ENCODE measurements at regions not wholly inside any gene's neighbourhood (a gene's known extent, or its start where the extent isn't known, plus 50 kb on each side); places are given as distances from the start of the nearest gene placed in this dataset.
"Not testable (repeated sequence)": the region's sequence is repeated elsewhere in the genome, so short reads cannot be mapped to it uniquely, and the experiment has no call there.

DNA sequence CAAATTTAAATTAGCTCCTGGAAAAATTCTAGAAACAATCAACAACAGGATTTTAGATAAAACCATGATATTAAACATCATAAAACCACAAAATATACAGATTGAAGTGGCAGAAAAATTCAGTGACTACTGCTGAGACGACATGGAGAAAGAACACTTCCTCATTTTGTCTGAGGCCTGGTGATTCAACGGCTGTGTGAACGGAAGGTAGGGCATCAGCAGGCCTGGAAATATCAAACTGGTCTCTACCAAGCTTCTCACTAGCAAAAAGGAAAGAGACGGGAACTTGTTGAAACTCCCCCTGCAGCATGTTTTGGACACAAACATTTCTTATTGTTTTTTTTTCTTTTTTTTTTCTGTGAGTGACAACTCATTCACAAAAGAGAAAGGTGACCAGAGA is 58.0 kb upstream of the AHI1 start:
- Histone ChIP-seq H3K36me3 (ENCODE audit: control insufficient read depth in 3 of 3, insufficient read depth in 2 of 3, low read depth in 1 of 3, low read length in 3 of 3) (no peaks in the 10 kb centered on the region), H3K27me3 (ENCODE audit: control insufficient read depth in 3 of 3, insufficient read depth in 3 of 3, low read length in 3 of 3) (no peaks in the 10 kb centered on the region), H3K4me3 (ENCODE audit: low read depth in 1 of 3, low read length in 3 of 3) (no peak overlapping the region), H3K9me3 (ENCODE audit: control insufficient read depth in 2 of 2, insufficient read depth in 1 of 2, low read depth in 1 of 2, low read length in 1 of 2) (no peaks in the 10 kb centered on the region), H3K27ac (ENCODE audit: low read depth in 1 of 3, low read length in 2 of 3) (no peak overlapping the region), H3K4me1 (ENCODE audit: control insufficient read depth in 3 of 3, insufficient read depth in 2 of 3, low read depth in 1 of 3, low read length in 2 of 3) (no peaks in the 10 kb centered on the region)
- no peak for DNase-seq
- 75 to 85% (median 81%) methylated on average over 4 of the region's 4 CpGs for WGBS, 3 donors
- FAIRE-seq: no peak

DNA sequence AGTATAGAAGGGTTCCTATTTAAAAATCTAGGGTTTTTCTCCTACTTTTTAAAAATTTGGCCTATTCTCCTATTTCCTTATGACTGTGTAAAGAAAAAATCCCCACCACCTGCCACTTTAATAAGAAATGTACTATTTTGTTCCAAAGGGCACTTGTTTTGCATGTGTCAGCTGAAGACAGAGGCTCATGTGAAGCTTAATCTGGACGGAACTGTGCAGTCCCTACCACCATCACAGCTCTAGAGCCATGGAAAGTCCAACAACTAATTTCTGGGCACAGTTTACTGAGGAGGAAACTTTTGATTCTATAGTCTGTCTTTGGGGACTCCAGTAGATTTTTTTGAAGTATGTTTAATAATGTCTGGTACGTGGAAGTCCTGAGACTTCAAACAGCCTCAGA is 60.0 kb upstream of the AHI1 start:
- H3K4me1 ChIP-seq (ENCODE audit: control insufficient read depth in 3 of 3, insufficient read depth in 2 of 3, low read depth in 1 of 3, low read length in 2 of 3): no peaks in the 10 kb centered on the region
- DNase-seq: no peak
- no peaks in the 10 kb centered on the region for H3K36me3 ChIP-seq (ENCODE audit: control insufficient read depth in 3 of 3, insufficient read depth in 2 of 3, low read depth in 1 of 3, low read length in 3 of 3)
- 82 to 87% (median 86%) methylated on average over 2 of the region's 2 CpGs for WGBS, 3 donors
- H3K4me3 ChIP-seq (ENCODE audit: low read depth in 1 of 3, low read length in 3 of 3): no peak overlapping the region
- H3K27ac ChIP-seq (ENCODE audit: low read depth in 1 of 3, low read length in 2 of 3): no peak overlapping the region
- FAIRE-seq: no peak
- H3K27me3 ChIP-seq (ENCODE audit: control insufficient read depth in 3 of 3, insufficient read depth in 3 of 3, low read length in 3 of 3): no peaks in the 10 kb centered on the region
- no peaks in the 10 kb centered on the region for H3K9me3 ChIP-seq (ENCODE audit: control insufficient read depth in 2 of 2, insufficient read depth in 1 of 2, low read depth in 1 of 2, low read length in 1 of 2)

DNA sequence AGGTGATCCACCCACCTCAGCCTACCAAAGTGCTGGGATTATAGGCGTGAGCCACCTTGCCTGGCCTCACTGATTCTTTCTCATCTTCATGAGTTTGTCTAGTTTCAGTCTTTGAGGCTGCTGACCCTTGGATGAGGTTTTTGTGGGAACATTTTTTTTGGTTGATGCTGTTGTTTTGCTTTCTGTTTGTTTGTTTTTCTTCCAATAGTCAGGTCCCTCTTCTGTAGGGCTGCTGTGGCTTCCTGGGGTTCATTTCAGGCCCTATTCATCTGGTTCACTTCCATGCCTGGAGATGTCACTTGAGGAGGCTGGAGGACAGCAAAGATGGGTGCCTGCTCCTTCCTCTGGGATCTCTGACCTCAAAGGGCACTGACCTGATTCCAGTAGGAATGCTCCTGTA is 68.1 kb upstream of the AHI1 start:
- not testable (repeated sequence) for H3K4me1 ChIP-seq (ENCODE audit: control insufficient read depth in 3 of 3, insufficient read depth in 2 of 3, low read depth in 1 of 3, low read length in 2 of 3); H3K9me3 ChIP-seq (ENCODE audit: control insufficient read depth in 2 of 2, insufficient read depth in 1 of 2, low read depth in 1 of 2, low read length in 1 of 2); H3K4me3 ChIP-seq (ENCODE audit: low read depth in 1 of 3, low read length in 3 of 3); DNase-seq; H3K27me3 ChIP-seq (ENCODE audit: control insufficient read depth in 3 of 3, insufficient read depth in 3 of 3, low read length in 3 of 3); H3K36me3 ChIP-seq (ENCODE audit: control insufficient read depth in 3 of 3, insufficient read depth in 2 of 3, low read depth in 1 of 3, low read length in 3 of 3); FAIRE-seq; H3K27ac ChIP-seq (ENCODE audit: low read depth in 1 of 3, low read length in 2 of 3)
- WGBS, 3 donors: 78 to 100% (median 90%) methylated on average over 1 of the region's 1 CpG

DNA sequence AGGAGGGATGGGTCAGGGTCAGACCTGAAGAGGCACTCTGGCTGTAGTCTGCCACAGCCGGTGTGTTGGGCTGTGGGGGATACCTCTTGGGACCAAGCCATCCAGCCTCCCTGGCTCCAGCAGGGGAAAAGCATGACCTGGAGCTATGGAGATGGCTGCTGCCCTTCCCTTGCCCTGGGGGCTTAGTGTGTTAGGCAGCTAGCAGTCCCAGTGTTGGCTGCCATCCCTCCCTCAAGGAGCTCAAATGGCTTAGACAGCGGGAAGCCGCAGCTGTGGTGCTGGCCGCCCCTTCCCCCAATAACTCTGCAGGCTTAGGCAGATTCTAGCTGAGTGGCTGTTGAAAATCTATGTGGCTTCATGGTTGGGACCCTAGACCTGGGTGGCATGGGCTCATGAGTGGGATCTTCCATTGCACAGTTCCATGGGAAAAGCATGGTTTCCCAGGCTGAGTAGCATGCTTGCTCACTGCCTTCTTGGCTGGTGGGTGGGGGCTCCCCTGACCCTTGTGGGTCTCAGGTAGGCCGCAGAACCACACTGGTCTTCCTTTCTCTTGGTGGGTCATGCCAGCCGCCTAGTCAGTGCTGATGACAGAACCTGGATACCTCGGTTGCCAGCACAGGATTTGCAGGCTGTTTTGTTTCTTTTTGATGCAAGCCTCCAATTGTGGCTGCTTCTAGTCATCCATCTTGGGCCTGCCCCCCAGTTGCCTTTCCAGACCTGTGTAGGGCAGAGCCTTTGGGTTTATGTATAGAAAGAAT is 69.0 kb upstream of the AHI1 start:
- no peaks in the 10 kb centered on the region for H3K36me3 ChIP-seq (ENCODE audit: control insufficient read depth in 3 of 3, insufficient read depth in 2 of 3, low read depth in 1 of 3, low read length in 3 of 3)
- 91 to 97% (median 96%) methylated on average over 7 of the region's 7 CpGs for WGBS, 3 donors
- DNase-seq (no peak), FAIRE-seq (no peak)
- no peak overlapping the region for H3K27ac ChIP-seq (ENCODE audit: low read depth in 1 of 3, low read length in 2 of 3)
- no peaks in the 10 kb centered on the region for H3K27me3 ChIP-seq (ENCODE audit: control insufficient read depth in 3 of 3, insufficient read depth in 3 of 3, low read length in 3 of 3)
- H3K9me3 ChIP-seq (ENCODE audit: control insufficient read depth in 2 of 2, insufficient read depth in 1 of 2, low read depth in 1 of 2, low read length in 1 of 2): no peaks in the 10 kb centered on the region
- H3K4me3 ChIP-seq (ENCODE audit: low read depth in 1 of 3, low read length in 3 of 3): no peak overlapping the region
- H3K4me1 ChIP-seq (ENCODE audit: control insufficient read depth in 3 of 3, insufficient read depth in 2 of 3, low read depth in 1 of 3, low read length in 2 of 3): peaks cover 2 to 7% (median 3%) of the 10 kb centered on the region in 3 donors

DNA sequence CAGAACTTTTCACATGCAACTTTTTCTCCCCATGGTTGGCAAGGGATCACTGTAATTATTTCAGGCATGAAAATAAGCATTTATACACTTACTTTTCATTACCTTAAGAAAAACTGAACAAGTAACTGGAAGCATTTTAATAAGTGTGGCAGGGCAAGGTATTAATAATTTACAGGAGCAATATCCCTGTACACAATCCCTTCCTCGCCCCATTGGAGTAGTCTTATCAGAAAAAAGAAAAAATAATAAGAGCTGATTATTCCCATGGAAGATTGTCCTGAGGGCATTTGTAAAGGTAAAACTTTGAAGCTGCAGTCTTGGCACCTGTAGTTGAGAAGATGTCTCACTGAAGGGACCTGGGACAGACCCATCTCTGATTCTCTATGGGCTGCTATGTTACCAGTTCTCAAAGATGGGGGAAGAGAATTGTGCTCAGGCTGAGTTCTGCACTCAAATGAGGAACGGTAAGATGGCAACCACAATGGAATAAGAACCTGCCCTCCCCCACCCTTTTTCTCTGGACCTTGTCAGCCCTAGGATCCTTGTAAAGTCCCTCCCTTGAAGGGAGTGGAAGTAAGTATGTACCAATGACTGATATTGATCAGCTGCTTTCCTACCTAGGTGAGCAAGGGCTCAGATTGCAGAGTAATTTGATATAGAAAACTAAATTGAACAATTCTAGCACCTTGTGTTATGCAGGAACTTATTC is 70.0 kb upstream of the AHI1 start:
- DNase-seq (peak in 1 of 2 donors; percentile 40), FAIRE-seq (no peak)
- Histone ChIP-seq H3K4me1 (ENCODE audit: control insufficient read depth in 3 of 3, insufficient read depth in 2 of 3, low read depth in 1 of 3, low read length in 2 of 3) (peaks cover 2 to 7% (median 3%) of the 10 kb centered on the region in 3 donors), H3K4me3 (ENCODE audit: low read depth in 1 of 3, low read length in 3 of 3) (no peak overlapping the region), H3K27ac (ENCODE audit: low read depth in 1 of 3, low read length in 2 of 3) (no peak overlapping the region), H3K36me3 (ENCODE audit: control insufficient read depth in 3 of 3, insufficient read depth in 2 of 3, low read depth in 1 of 3, low read length in 3 of 3) (no peaks in the 10 kb centered on the region), H3K27me3 (ENCODE audit: control insufficient read depth in 3 of 3, insufficient read depth in 3 of 3, low read length in 3 of 3) (no peaks in the 10 kb centered on the region), H3K9me3 (ENCODE audit: control insufficient read depth in 2 of 2, insufficient read depth in 1 of 2, low read depth in 1 of 2, low read length in 1 of 2) (no peaks in the 10 kb centered on the region)
- 21 to 77% (median 33%) methylated on average over 2 of the region's 2 CpGs for WGBS, 3 donors

DNA sequence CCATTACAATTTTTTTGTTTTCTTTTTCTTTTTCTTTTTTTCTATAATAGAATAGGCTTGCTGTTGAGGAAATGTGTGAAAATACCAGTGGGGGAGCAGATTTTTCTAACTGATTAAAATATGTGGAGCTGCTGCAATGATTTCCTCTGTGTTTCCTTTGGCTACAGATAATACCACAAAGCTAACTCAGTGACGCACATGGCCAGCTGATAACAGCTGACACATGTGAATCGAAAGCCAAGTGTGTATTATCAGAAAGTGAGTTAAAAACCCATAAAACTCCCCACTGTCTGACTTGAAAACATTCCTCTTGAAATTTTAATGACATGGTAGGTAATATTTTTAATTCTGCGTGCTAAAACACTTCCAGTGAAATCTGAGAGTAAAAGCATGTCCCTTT is 70.8 kb upstream of the AHI1 start:
- DNase-seq: peak; percentile 51

DNA sequence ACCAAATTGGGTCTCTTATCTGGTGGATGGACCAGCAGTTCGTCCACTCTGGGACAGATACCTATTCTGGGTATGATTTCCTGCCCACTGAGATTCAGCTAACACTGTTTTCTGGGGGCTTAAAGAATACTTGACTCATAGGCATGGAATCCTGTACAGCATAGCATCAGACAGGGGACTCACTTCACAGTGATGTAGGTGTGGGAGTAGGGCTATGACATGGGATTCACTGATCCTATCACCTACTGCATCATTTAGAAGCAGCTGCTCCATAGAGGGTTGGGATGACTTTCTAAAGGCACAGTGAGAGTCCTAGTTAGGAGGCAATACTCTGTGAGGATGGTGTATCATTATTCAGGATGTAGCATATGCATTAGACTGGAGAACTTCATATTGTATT is 74.5 kb upstream of the AHI1 start:
- Histone ChIP-seq H3K9me3 (ENCODE audit: control insufficient read depth in 2 of 2, insufficient read depth in 1 of 2, low read depth in 1 of 2, low read length in 1 of 2) (peaks cover 0 to 4% of the 10 kb centered on the region in 2 donors), H3K4me1 (ENCODE audit: control insufficient read depth in 3 of 3, insufficient read depth in 2 of 3, low read depth in 1 of 3, low read length in 2 of 3) (peaks cover 2 to 7% (median 3%) of the 10 kb centered on the region in 3 donors), H3K36me3 (ENCODE audit: control insufficient read depth in 3 of 3, insufficient read depth in 2 of 3, low read depth in 1 of 3, low read length in 3 of 3) (no peaks in the 10 kb centered on the region), H3K27ac (ENCODE audit: low read depth in 1 of 3, low read length in 2 of 3) (no peak overlapping the region), H3K27me3 (ENCODE audit: control insufficient read depth in 3 of 3, insufficient read depth in 3 of 3, low read length in 3 of 3) (no peaks in the 10 kb centered on the region), H3K4me3 (ENCODE audit: low read depth in 1 of 3, low read length in 3 of 3) (no peak overlapping the region)
- 48 to 72% (median 71%) methylated on average over 1 of the region's 1 CpG for WGBS, 3 donors
- DNase-seq (no peak), FAIRE-seq (no peak)

More for the DNA sequence above, 70.8 kb upstream of the AHI1 start:
- no peaks in the 10 kb centered on the region for H3K27me3 ChIP-seq (ENCODE audit: control insufficient read depth in 3 of 3, insufficient read depth in 3 of 3, low read length in 3 of 3)
- no peak overlapping the region for H3K4me3 ChIP-seq (ENCODE audit: low read depth in 1 of 3, low read length in 3 of 3)
- WGBS, 3 donors: 6 to 7% (median 6%) methylated on average over 3 of the region's 3 CpGs
- FAIRE-seq: no peak
- peaks cover 0 to 1% of the 10 kb centered on the region in 2 donors for H3K9me3 ChIP-seq (ENCODE audit: control insufficient read depth in 2 of 2, insufficient read depth in 1 of 2, low read depth in 1 of 2, low read length in 1 of 2)
- H3K27ac ChIP-seq (ENCODE audit: low read depth in 1 of 3, low read length in 2 of 3): no peak overlapping the region
- H3K36me3 ChIP-seq (ENCODE audit: control insufficient read depth in 3 of 3, insufficient read depth in 2 of 3, low read depth in 1 of 3, low read length in 3 of 3): no peaks in the 10 kb centered on the region
- H3K4me1 ChIP-seq (ENCODE audit: control insufficient read depth in 3 of 3, insufficient read depth in 2 of 3, low read depth in 1 of 3, low read length in 2 of 3): peaks cover 2 to 7% (median 3%) of the 10 kb centered on the region in 3 donors

DNA sequence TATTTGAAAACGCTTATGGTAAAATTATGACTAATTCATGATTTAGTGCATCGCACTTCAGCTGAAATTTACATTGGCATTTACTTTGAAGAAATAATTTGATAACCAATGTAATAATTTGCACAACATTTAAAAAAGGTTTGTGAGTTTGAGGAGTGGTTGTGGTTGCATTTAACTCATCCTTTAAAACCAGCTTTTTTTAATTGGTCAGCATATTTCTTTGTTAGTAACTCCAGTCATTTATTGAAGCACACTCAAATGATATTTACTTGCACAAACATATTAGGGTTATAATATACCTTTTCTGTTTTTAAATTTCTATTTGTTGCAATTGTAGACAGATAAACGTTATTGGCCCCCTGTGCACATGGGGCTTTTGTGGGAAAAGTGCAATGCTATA is 78.1 kb upstream of the AHI1 start:
- H3K27me3 ChIP-seq (ENCODE audit: control insufficient read depth in 3 of 3, insufficient read depth in 3 of 3, low read length in 3 of 3): no peaks in the 10 kb centered on the region
- H3K4me3 ChIP-seq (ENCODE audit: low read depth in 1 of 3, low read length in 3 of 3): no peak overlapping the region
- H3K9me3 ChIP-seq (ENCODE audit: control insufficient read depth in 2 of 2, insufficient read depth in 1 of 2, low read depth in 1 of 2, low read length in 1 of 2): peaks cover 0 to 4% of the 10 kb centered on the region in 2 donors
- FAIRE-seq: peak; percentile 59
- H3K27ac ChIP-seq (ENCODE audit: low read depth in 1 of 3, low read length in 2 of 3): no peak overlapping the region
- no peak for DNase-seq
- H3K36me3 ChIP-seq (ENCODE audit: control insufficient read depth in 3 of 3, insufficient read depth in 2 of 3, low read depth in 1 of 3, low read length in 3 of 3): no peaks in the 10 kb centered on the region
- WGBS, 3 donors: 83 to 88% (median 87%) methylated on average over 3 of the region's 3 CpGs
- H3K4me1 ChIP-seq (ENCODE audit: control insufficient read depth in 3 of 3, insufficient read depth in 2 of 3, low read depth in 1 of 3, low read length in 2 of 3): no peaks in the 10 kb centered on the region
